Stimulated activated CD4-positive, alpha-beta T cell treated with anti-CD3 and anti-CD28 coated beads, TNF-alpha, amount 100 ng/mL, for 48 hours (primary cell): ENCODE measurements at regions not wholly inside any gene's neighbourhood (a gene's known extent, or its start where the extent isn't known, plus 50 kb on each side); places are given as distances from the start of the nearest gene placed in this dataset.
"Not testable (repeated sequence)": the region's sequence is repeated elsewhere in the genome, so short reads cannot be mapped to it uniquely, and the experiment has no call there.

ENCODE experiments used
- DNase-seq, 3 donors: peaks; one replicate each; pipeline ENCODE4 v3.0.0-alpha.2; 2020; ENCODE audit warnings: low read depth in 3 of 3

DNA sequence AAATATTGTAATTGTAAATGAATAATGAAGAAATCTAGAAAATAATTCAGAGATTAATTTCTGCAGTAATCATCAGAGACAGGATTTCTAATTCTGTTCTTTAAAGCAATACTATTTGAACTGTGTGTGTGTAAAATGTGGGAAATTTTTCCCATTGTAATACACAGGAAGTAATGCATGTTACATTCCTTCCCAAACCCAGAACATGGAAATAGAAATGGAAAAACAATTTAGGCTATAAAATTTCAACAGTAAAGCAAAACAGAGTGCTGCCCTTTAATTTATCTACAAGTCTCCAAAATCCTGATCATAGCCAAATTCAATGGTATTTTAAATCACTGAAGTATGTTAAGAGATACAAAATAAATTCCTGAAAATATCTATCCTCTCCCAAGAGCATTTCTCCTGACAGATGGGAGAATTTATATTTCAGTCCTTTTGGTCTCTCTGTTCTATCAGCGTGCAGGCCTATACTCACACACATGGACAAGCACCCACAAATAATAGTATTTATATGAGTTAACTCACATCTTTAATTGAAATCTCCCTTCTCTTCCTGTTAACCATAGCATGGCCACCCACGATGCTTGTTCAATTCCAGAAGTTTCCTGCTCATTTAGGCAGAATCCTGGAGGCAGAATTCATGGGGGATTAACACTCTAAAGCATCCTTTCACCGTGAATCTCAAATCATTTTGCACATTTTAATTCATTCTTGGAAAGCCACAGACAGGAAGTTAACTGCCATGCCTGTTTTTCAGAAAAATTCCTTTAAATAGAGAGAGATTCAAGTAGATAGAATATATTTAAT, 1465.4 kb upstream of the FLRT2 start:
- DNase-seq, result no peak

DNA sequence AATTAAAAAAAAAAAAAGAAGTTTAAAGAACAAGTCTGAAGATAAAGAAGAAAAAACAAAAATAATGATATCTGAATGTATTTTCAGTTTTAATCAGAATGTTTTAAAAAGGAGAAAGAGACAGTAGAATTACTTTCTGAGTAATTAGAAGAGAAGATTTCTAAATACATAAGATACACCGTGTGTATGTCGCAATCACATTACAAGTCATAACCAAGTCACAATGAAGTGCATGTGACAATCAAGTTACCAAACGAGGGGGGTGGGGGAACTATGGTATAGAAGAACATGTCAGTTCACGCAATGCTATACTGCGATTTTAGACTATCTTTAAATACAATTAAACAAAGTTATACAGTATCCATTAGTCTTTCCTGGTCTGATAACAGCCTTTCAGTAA, 1464.1 kb upstream of the FLRT2 start:
- DNase-seq, result no peak

DNA sequence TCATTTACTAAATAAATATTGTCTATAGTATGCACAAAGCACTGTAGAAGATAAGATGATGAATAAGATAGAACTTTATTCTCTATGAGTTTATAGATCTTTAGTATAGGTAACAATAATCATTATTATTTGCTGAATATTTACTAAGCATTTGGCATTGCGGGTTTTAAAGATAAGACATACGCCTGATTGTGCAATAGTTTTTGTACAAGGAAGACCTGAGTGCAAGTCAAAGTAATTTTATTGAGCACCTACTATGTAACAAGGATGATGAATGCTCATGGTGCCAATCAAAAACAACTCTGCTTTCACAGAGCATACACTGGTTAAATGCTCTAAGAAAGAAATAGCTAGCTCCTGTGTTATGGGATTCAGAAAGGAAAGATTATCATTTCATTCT, 1461.7 kb upstream of the FLRT2 start:
- DNase-seq, result no peak

DNA sequence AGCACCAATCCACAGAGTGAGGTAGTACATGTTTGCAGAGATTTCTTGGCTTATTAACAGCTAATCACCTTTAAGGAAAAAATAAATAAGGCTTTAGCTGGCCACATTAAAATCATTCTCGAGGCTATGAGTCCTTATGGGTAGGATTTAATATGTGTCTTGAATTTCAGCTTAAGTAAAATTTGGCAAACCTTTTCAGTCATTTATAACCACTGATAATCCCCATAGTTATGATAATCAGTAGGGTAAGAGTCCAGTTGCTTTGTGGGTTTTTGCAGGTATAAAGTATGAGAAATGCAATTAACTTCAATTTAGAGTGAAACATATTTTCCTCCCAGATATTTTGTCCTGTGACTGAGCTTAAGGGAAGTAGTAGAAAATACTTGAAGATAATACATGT, 1458.9 kb upstream of the FLRT2 start:
- no peak for DNase-seq

DNA sequence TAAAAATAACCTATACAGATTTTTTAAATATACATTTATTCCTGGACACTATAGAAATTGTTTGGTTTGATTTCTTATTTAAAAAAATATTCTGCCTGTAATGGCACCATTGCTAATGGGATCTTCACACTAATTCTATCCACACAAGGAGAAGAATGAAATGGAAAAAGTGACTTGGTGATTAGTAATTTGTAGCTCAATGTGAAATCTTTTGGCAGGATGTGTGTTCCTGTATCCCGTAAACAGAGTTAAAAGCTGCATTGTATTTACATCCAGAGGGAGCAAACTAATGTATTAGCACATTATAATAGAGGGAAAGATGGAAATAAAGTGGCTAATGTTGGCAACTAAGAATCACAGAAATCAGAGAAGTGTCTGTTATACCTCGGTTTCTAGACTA, 1455.3 kb upstream of the FLRT2 start:
- no peak for DNase-seq

DNA sequence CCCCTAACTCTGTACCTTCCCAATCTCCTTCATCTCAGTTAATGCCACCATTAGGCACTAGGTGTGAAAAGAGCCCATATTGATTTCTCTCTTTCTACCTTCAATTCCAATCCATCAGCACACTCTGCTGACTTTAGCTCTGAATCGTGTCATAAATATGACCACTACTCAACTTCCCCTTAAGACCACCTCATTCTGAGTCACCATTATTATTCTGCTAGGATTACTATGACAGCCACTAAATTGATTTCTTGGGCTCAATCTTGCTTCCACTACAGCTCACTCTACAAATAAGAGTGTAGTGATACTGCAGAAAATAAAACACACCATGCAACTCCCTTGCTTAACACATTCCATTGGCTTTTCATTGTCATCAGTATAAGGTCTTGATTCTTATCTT, 1449.0 kb upstream of the FLRT2 start:
- DNase-seq, result no peak

DNA sequence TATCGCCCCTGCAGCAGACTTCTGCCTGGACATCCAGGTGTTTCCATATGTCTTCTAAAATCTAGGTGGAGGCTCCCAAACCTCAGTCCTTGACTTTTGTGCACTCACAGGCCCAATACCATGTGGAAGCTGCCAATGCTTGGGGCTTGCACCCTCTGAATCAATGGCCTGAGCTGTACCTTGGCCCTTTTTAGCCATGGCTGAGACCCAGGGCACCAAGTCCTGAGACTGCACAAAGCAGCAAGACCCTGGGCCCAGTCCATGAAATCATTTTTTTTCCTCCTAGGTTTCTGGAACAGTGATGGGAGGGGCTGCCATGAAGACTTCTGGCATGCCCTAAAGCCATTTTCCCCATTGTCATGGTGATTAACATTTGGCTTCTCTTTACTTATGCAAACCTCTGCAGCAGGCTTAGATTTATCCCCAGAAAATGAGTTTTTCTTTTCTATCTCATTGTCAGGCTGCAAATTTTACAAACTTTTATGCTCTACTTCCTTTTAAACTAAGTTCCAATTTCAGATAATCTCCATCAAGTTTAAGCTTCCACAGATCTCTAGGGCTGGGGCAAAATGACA, 1445.8 kb upstream of the FLRT2 start:
- no peak for DNase-seq

DNA sequence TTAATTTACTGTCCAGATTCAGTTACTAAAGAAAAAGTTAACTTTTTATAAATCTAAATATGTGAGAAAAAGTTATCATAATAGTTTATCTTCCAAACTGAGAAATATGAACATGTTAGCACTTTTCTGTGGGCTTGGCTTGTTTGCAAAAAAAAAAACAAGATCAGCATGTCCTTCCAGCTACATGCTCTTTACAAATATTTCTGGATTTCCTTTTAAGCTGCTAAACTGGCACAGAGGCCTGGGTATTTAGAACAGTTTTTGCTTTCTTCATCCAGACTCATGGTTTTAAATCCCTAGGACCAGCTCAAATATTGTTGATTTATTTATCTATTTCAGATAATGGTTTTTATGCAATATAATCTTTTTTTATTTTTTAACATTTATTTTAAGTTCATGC, 1444.5 kb upstream of the FLRT2 start:
- no peak for DNase-seq

DNA sequence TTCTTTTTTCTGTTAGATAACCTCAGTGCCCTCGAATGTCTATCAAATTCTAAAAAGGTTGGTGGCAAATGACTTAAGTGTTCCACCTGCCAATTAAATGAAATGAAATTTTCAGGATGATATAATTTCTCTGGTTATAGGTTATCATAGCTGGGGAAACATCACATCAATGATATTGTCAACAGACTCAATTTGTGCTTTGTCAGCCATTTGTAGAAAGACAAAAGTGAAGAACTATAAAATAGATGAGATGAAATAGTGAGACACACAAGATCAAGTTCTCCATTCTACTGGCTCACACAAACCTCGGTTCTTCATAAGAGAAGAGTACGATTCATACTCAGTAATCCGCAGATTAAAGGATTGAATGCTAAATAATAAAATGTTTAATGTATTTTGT, 1443.2 kb upstream of the FLRT2 start:
- DNase-seq, result no peak

DNA sequence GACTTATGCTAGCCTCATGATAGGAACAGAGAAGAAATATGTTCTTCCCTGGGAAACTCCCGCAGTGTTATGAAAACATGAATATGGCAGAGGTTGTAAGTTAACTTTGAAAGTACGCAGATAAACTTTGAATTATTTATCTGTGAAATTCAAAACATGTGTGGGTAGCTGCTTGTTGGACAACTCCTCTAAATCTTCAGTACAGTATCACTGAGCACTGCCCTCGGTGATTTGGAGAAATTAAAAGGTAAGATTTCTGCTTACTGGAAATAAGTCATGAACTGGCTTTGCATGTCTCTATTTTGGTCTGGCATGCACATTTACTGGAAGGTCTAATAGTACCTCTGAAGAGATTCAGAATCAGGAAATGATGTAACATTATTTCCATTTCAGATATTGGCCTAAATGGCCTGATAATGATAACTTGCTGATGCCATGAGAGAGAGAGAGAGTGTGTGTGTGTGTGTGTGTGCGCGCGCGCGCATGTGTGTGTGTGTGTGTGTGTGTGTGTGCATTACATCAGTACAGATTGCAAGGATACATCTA, 1441.9 kb upstream of the FLRT2 start:
- DNase-seq, result no peak

DNA sequence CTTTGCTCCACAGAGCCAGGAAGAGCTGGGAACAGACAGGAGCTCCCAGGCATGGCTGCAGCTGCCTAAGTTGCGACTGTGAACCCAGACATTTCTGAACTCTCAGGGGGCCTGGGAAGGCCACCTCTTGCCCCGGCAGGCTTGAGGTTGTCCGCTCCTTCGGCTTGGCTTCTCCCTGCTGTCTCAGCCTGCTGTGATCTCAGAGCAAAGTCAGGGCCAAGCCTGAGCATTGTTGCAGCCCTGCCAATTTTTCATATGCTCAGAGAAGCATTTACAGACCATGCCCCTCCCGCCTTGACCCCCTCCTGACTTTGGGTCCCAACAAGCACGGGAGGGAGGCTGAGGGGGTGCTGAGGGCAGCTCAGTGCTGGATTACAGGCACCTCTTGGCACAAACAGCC, 1439.1 kb upstream of the FLRT2 start:
- DNase-seq, result no peak

DNA sequence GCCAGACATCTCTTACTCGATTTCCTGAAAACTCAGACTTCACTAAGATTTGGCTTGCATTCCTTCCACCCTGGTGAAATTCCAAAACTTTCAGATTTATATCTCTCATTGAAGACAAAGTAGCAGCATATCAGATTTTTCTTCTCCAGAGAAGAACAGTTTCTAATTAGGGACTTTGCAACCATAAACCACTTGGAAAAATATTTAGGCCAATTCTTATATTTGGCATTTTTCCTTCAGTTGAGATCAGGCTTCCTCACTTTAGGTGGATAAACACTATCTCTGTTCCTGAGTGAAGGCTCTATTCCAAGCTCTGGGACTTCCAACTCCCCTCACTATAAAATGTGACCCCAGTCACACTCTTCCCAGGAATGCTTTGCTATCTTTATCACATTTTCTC, 1434.3 kb upstream of the FLRT2 start:
- no peak for DNase-seq

DNA sequence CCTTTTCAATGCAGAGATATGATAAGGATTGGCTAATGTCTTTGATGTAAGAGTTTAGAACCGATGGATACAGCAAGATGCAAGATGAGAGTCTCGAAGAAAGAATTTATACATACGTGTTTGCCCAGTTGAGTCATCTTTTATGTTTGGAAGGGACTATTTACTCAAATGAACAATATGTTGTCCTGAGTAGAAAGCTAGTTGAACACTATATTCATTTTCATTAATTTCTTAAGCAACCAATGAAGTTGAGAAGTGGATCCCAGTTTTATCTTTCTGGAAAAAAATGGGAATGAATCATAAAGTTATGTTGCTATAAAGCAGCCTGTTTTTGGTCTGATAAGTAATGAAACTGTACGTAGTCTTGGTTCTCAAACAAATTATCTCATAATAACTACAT, 1431.7 kb upstream of the FLRT2 start:
- no peak for DNase-seq

DNA sequence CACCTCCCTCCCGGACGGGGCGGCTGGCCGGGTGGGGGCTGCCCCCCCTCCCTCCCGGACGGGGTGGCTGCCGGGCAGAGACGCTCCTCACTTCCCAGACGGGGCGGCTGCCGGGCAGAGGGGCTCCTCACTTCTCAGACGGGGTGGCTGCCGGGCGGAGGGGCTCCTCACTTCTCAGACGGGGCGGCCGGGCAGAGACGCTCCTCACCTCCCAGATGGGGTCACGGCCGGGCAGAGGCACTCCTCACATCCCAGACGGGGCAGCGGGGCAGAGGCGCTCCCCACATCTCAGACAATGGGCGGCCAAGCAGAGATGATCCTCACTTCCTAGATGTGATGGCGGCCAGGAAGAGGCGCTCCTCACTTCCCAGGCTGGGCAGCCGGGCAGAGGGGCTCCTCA, 1430.4 kb upstream of the FLRT2 start:
- not testable (repeated sequence) for DNase-seq

DNA sequence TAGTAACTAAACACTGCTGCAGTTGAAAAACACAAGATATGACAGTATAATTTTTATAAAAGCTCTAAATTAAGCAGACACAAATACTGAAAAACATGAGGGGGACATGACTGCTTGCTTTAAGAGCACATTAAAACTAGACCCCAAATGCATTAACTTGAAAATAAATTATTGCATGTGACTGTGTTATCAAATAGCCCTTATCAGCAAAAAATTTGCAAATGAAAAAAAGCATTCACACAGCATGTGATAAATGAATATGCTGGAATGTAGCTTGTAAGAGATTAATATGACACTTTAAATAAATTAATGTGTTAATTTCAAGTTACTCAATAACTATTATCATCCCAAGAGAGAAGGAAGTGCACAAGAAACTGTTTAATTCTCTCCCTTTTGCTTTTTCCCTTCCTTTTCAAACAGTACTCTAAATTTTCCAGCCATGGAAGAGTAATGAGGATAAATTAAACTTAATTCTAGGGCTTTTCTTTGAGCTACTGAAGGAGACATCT, 1422.1 kb upstream of the FLRT2 start:
- no peak for DNase-seq

DNA sequence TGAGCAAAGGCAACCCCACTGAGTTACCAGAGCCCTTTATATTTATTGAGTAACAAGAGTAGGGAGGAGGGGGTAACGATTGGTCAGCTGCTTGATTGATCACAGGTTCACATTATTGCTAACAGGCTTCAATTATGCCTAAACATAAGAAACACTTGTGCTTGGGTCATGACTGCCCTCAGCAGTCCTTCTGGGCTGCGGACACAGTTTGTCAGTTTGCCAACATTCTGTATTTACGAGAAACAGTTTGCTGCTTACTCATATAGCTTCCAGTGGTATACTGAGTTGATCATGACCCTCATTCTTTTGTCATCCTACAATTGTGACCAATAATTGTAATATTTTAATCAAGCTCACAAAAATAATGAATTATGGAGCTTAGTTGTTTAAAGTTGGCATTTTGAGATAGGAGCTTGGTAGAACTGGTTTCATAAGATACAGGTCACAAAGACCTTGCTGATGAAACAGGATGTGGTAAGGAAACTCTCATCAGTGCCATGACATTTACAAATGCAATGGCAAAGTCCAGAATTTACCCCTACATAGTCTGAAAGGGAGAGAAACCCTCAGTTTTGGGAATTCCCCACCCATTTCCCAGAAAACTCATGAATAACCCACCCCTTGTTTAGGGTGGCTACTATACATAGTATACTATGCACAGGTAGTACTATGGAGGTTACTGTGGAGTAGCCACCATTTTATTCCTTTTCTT, 1421.0 kb upstream of the FLRT2 start:
- DNase-seq, result no peak

DNA sequence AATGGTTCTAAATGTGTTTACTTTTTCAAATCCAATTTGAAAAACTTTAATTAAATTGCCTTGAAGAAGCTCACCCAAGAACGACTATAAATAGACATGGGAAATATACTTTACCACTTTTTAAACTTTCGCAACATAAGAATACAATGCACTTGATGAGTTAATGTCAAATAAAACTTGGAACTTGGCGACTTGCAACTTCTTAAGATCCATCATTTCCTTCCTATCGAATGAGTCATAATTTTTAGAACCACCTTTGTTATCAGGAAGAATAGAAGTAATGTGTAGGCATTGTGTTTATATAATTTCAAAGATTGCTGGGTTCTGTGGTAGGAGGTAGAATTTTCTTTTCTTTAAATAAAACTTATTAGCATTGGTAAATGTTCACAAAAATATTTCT, 1417.4 kb upstream of the FLRT2 start:
- DNase-seq, result no peak

DNA sequence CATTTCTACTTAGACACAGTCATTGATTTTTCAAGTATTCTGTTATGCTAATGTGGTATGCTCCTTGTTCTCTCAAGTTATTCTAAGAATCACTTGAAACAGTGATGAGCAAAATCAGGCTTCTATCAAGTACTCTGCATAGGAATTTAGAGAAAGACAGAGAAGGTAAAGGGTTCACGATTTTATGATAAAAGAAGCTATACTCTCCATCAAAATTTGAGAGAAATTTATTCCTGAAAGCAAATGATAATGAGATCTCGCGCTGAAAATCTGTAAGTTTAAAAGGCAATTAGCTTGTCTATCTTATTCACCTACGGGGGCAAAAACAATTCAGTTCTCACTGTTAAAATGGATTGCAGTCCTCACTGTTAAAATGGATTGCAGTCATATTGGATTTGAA, 1404.3 kb upstream of the FLRT2 start:
- no peak for DNase-seq

DNA sequence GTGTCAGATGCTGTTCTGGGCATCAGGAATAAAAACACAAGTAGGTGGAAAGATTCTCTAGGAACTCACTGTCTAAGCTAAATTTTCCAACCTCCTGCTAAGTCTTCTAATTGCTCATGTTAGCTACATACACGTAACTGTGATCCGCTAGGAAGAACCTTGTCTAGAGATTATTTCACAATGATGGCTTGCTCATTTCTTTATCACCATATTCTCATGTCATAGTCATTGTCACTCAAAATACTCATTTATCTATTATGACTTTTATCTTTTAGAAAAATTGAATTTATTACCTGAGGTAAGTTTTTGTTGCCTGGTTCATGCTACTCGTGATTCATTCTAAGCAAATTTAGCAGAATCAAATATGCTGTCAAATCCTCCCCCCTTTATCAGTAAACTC, 1402.4 kb upstream of the FLRT2 start:
- no peak for DNase-seq

DNA sequence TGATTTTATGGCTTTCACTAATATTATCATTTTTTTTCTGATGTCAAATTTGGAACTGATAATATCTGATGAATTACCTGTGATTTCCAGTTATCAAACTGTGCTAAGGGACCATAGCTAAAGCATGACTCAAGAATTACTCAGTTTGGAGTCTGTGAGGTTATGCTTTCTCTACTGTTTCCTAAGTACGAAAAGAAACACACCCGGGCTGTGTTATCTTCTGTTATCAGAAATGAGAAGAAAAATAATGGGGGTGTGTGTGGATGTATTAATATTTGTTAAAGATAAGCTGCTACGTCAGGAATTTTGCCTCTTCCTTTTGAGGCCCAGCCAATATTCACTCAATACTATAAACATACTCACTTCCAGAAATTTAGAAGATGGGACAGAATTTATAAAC, 1401.9 kb upstream of the FLRT2 start:
- no peak for DNase-seq

DNA sequence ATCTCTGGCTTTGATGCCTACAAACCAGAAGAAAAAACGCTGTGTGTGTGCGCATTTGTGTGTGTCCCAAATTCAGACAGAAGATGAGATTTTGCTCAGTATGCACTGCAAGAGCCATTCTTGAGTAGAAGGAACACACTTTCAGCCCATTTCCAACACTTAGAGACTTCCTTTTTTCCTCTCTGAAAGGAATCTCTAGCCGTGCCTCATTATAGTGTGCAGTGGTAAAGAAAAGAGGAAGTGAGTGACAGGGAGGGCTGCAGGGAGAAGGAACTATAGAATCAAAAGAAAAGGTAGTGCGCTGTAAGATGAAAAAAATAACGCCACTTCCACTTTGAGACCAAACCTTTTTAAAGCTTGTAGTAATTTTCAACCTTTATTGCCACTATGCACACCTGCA, 1400.9 kb upstream of the FLRT2 start:
- DNase-seq, result no peak

DNA sequence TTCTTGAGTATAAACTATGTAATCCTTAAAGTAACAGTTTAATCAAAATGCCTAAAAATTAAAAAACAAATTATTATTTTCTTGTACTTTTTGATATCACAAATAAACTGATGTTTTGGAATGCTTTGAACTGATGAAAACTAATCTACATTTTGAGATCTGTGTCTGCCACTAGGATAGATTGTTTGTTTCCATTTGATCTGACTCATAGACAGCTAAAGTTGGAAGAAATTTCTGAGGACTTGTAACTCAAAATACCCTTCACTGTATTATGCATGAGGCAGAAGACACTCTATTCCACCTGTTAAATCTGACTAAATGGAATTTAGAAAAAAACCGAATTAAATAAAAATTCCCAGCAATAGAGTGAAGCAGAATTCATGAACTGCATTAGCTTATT, 1400.0 kb upstream of the FLRT2 start:
- DNase-seq, result no peak

DNA sequence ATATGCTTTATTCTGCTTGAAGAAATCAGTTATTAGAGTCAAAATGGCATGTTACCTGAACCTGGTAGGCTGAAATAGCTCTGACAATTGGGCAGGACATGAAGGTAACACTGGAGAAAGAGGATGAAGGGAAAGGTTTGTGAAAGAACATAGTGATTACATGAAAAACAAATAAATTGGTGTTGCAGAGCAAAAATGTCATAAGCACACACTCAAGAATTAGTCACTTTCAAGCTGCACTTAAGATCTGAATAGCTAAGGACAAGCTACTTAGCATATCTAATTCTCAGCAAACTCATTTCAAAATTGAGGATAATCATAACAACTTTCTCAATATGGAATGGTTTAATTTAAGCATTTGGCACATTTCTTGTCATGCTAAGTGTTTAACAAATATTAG, 1398.0 kb upstream of the FLRT2 start:
- no peak for DNase-seq
